ENCODE measurements at regions not wholly inside any gene's neighbourhood (a gene's known extent, or its start where the extent isn't known, plus 50 kb on each side); places are given as distances from the start of the nearest gene placed in this dataset.

GRCh38 chr12:115846516-115846915, 431.0 kb downstream of the MED13L start:
- TF ChIP-seq CTCF (IDR thresholded peaks at IDR 0.05): no peak
- TF ChIP-seq SREBF2 (IDR thresholded peaks at IDR 0.05): no peak

Measured in A549 (cell line).